ENCODE measurements at regions not wholly inside any gene's neighbourhood (a gene's known extent, or its start where the extent isn't known, plus 50 kb on each side); places are given as distances from the start of the nearest gene placed in this dataset.

GRCh38 chr11:70498976-70499801 is 100.9 kb downstream of the CTTN start:
- TF ChIP-seq REST (IDR thresholded peaks at IDR 0.05; ENCODE audit: borderline replicate concordance), result no peak
- no peak for TF ChIP-seq POLR2AphosphoS5 (IDR thresholded peaks at IDR 0.05)
- no peak for TF ChIP-seq EP300 (conservative IDR thresholded peaks at IDR 0.05; ENCODE audit: poor library complexity, severe bottlenecking)
- no peak for TF ChIP-seq MXI1 (conservative IDR thresholded peaks at IDR 0.05; ENCODE audit: poor library complexity, severe bottlenecking)
- no peak for TF ChIP-seq CTCF (IDR thresholded peaks at IDR 0.05; ENCODE audit: poor library complexity, severe bottlenecking)
- no peak for TF ChIP-seq SMC3 (conservative IDR thresholded peaks at IDR 0.05; ENCODE audit: poor library complexity)
- TF ChIP-seq RAD21 (conservative IDR thresholded peaks at IDR 0.05), result no peak
- Histone ChIP-seq H3F3A (ENCODE audit: insufficient read depth, low read length, poor library complexity, severe bottlenecking) (no peaks in the 10 kb centered on the region), H3K4me2 (ENCODE audit: low read length) (no peak overlapping the region), H3K79me2 (replicated peaks; ENCODE audit: insufficient read depth, low read length) (no peaks in the 10 kb centered on the region), H4K20me1 (ENCODE audit: insufficient read depth) (no peaks in the 10 kb centered on the region), H2AFZ (ENCODE audit: low read depth, low read length) (no peak overlapping the region), H3K27me3 (ENCODE audit: insufficient read depth, low read depth, low read length) (no peaks in the 10 kb centered on the region), H3K4me3 (ENCODE audit: low read length) (no peak overlapping the region), H3K36me3 (ENCODE audit: insufficient read depth, low read length) (no peaks in the 10 kb centered on the region), H3K9ac (ENCODE audit: low read length) (no peak overlapping the region), H3K9me2 (ENCODE audit: insufficient read depth, low read length) (no peaks in the 10 kb centered on the region), H3K27ac (ENCODE audit: low read length) (no peak overlapping the region), H3K9me3 (ENCODE audit: low read length) (no peaks in the 10 kb centered on the region)

GRCh38 chr11:70500076-70500847 is 101.9 kb downstream of the CTTN start:
- TF ChIP-seq POLR2AphosphoS5 (IDR thresholded peaks at IDR 0.05) (no peak), SMC3 (conservative IDR thresholded peaks at IDR 0.05; ENCODE audit: poor library complexity) (no peak), TAF1 (IDR thresholded peaks at IDR 0.05; ENCODE audit: low read depth) (no peak), MXI1 (conservative IDR thresholded peaks at IDR 0.05; ENCODE audit: poor library complexity, severe bottlenecking) (no peak)
- Histone ChIP-seq H4K20me1 (ENCODE audit: insufficient read depth) (no peaks in the 10 kb centered on the region), H3K79me2 (replicated peaks; ENCODE audit: insufficient read depth, low read length) (no peaks in the 10 kb centered on the region), H3K36me3 (ENCODE audit: insufficient read depth, low read length) (no peaks in the 10 kb centered on the region), H3K4me2 (ENCODE audit: low read length) (no peak overlapping the region), H3K27ac (ENCODE audit: low read length) (no peak overlapping the region), H3K9ac (ENCODE audit: low read length) (no peak overlapping the region), H2AFZ (ENCODE audit: low read depth, low read length) (no peak overlapping the region), H3K9me2 (ENCODE audit: insufficient read depth, low read length) (no peaks in the 10 kb centered on the region), H3K4me3 (ENCODE audit: low read length) (no peak overlapping the region), H3K27me3 (ENCODE audit: insufficient read depth, low read depth, low read length) (no peaks in the 10 kb centered on the region), H3F3A (ENCODE audit: insufficient read depth, low read length, poor library complexity, severe bottlenecking) (no peaks in the 10 kb centered on the region), H3K9me3 (ENCODE audit: low read length) (no peaks in the 10 kb centered on the region)
